ENCODE measurements at regions not wholly inside any gene's neighbourhood (a gene's known extent, or its start where the extent isn't known, plus 50 kb on each side); places are given as distances from the start of the nearest gene placed in this dataset.

DNA sequence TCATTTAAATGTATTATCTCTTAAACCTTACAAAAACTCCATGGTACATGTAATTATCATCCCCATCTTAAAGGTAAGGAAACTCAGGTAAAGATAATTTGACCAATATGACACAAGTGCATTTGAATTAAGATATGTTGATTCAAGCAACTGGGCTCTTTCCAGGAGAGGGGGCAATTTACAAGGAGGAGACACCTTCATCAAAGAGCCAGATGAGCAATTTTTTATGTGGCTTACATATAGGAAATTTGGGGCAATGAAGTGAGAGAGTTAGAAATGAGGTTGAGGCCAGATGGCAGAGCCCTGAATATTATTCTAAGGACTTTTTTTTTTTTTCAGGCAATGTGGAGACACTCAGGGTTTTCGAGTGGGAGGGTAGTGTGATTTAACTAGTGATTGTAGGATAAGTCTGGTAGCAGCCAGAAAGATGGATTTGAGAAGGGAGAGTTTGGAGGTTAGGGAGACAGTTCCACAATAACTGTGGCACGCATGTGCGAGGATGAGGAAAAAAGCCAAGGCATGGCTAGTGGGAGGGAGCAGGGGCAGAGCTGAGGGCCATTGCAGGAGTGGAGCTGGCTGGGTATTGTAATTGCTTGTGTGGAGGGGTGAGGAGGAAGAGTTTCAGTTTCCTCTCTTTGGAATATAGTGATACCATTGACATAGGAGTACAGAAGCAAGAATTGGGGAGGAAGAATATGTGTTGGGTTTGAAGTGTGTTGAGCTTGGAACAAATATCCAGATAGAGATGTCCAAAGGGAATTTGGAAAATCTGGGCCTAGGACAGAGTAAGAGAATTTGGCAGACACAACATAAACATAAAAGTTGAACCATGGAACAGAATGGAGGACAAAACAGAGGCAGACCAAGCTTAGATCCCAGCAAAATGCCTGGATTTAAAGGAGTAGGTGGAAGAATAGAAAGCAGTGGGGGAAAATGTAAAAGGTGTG, 72.0 kb downstream of the ACTBL2 start:
- no peak overlapping the region for H3K4me3 ChIP-seq (replicated peaks; ENCODE audit: low read depth, low read length)
- DNase-seq (ENCODE audit: low read depth), result no peak
- TF ChIP-seq, protein P1, sequence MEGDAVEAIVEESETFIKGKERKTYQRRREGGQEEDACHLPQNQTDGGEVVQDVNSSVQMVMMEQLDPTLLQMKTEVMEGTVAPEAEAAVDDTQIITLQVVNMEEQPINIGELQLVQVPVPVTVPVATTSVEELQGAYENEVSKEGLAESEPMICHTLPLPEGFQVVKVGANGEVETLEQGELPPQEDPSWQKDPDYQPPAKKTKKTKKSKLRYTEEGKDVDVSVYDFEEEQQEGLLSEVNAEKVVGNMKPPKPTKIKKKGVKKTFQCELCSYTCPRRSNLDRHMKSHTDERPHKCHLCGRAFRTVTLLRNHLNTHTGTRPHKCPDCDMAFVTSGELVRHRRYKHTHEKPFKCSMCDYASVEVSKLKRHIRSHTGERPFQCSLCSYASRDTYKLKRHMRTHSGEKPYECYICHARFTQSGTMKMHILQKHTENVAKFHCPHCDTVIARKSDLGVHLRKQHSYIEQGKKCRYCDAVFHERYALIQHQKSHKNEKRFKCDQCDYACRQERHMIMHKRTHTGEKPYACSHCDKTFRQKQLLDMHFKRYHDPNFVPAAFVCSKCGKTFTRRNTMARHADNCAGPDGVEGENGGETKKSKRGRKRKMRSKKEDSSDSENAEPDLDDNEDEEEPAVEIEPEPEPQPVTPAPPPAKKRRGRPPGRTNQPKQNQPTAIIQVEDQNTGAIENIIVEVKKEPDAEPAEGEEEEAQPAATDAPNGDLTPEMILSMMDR (IDR thresholded peaks at IDR 0.05; ENCODE audit: low read length, missing control alignments), result no peak

DNA sequence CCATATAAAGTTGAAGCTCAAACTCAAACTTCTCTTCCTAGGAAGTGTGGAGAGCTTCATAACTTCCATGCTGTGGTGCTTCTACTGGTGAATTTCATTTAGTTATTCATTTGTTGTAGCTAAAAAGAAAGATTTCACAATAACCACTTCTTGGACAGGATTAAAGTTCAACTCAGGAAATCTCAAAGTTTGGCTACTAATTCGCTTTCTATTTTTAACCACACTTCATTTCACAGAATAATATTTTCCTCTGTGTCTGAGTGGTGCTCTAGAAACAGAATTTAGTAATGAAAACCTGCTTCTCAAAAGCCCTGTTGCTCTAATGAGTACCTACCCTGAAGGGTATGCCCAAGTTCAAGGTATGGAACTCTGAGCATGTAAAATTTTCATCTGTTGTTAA, 73.9 kb downstream of the ACTBL2 start:
- TF ChIP-seq, protein P1 (IDR thresholded peaks at IDR 0.05; ENCODE audit: low read length, missing control alignments), result no peak
- peak; percentile 81 for DNase-seq (ENCODE audit: low read depth)

DNA sequence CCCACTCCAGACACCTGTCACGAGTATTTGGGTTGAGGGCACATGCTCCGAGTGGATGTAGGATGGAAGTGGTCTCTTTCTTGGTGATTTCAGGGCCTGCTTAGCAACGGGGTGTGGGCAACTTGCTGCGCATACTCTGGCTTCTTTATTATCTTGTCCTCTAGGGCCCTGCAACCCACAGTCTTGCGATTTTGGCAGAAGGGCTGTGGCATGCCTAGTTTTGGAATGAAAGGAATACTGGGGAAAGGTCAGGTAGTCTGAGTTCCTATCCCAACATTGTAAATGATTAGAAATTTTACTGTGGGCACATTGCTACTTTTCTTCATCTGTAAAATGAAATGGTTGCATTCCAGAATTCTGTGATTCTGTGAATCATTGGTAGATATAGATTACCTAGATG, 74.3 kb downstream of the ACTBL2 start:
- TF ChIP-seq, protein P1 (IDR thresholded peaks at IDR 0.05; ENCODE audit: low read length, missing control alignments), result no peak
- DNase-seq (ENCODE audit: low read depth), result no peak
- H3K4me3 ChIP-seq (replicated peaks; ENCODE audit: low read depth, low read length), result no peak overlapping the region

More for the DNA sequence above, 73.9 kb downstream of the ACTBL2 start:
- no peak overlapping the region for H3K4me3 ChIP-seq (replicated peaks; ENCODE audit: low read depth, low read length)

DNA sequence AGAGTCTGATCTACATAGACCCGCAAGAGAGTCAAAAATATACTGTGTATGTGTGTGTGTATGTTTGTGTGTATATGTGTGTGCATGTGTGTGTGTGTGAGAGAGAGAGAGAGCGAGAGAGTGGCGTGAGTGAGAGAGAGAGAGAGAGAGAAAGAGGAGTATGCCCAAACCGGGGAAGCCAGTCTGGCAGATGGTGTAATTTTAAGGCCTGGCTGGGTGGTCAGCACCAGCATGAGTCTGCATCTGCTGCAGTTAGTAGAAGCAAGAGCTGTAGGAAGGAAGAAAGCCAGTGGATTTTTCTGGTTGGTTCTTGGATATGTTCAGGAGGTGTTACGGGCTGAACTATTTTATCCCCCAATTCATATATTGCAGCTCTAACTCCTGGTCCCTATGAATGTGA, 75.2 kb downstream of the ACTBL2 start:
- no peak for DNase-seq (ENCODE audit: low read depth)
- TF ChIP-seq, protein P1 (IDR thresholded peaks at IDR 0.05; ENCODE audit: low read length, missing control alignments), result no peak

DNA sequence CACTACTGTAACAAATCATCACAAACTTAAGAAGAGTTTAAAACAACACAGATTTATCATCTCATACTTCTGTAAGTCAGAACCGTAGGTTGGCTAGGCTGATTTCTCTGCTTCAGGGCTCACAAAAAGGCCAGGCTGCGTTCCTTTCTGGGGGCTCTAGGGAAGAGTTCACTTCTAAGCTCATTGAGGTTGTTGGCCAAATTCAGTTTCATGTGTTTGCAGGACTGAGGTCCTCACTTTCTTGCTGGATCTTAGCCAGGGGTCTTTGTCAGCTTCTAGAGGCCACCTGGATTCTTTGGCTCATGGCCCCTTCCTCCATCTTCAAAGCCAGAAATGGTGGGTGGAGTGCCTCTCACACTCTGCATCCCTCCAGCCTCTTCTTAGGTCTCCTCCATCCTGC, 76.0 kb downstream of the ACTBL2 start:
- no peak for DNase-seq (ENCODE audit: low read depth)
- no peak overlapping the region for H3K4me3 ChIP-seq (replicated peaks; ENCODE audit: low read depth, low read length)
- TF ChIP-seq, protein P1 (IDR thresholded peaks at IDR 0.05; ENCODE audit: low read length, missing control alignments), result no peak

More for the DNA sequence above, 75.2 kb downstream of the ACTBL2 start:
- no peak overlapping the region for H3K4me3 ChIP-seq (replicated peaks; ENCODE audit: low read depth, low read length)

DNA sequence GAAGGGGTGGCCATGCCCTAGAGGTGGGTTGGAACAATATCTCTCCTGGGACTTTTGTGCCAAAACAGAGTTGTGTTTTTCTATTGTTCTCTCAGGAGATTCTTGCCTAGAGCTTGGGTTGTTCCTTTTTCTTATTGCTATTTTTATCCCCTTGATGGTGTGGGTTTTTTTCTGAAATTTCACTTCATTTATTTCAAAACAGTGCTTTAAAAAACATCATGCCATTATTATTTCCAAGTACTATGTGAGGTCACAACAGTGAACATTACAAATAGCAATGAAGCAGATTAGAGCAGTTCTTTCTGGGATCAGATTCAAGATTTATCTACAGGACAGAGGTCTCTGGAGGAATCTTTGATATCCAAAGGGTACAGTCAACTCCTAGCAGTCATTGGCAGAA, 76.6 kb downstream of the ACTBL2 start:
- TF ChIP-seq, protein P1 (IDR thresholded peaks at IDR 0.05; ENCODE audit: low read length, missing control alignments), result no peak
- H3K4me3 ChIP-seq (replicated peaks; ENCODE audit: low read depth, low read length), result no peak overlapping the region

More for the DNA sequence above, 76.6 kb downstream of the ACTBL2 start:
- peak; percentile 69 for DNase-seq (ENCODE audit: low read depth)

Data from fibroblast of pulmonary artery (primary cell).